AG08395 (cell line): ENCODE measurements at regions not wholly inside any gene's neighbourhood (a gene's known extent, or its start where the extent isn't known, plus 50 kb on each side); places are given as distances from the start of the nearest gene placed in this dataset.

ENCODE experiments used
- DNase-seq: peaks from one replicate; pipeline ENCODE4 v3.0.0; 2012; ENCODE audit warnings: mixed read lengths, low spot score

- no peak for DNase-seq
Measured at GRCh38 chr15:47568030-47568429, 149.3 kb upstream of the SEMA6D start.

- DNase-seq = no peak
Measured at GRCh38 chr15:47570044-47570443, 147.3 kb upstream of the SEMA6D start.

GRCh38 chr15:47570451-47570850, 146.9 kb upstream of the SEMA6D start:
- no peak for DNase-seq

- DNase-seq = peak; percentile 29
Measured at GRCh38 chr15:47570881-47571640, 146.2 kb upstream of the SEMA6D start.

GRCh38 chr15:47573673-47574072, 143.6 kb upstream of the SEMA6D start:
- DNase-seq = no peak

GRCh38 chr15:47577000-47577399, 140.3 kb upstream of the SEMA6D start:
- DNase-seq = no peak

- no peak for DNase-seq
Measured at GRCh38 chr15:47577461-47577860, 139.8 kb upstream of the SEMA6D start.

- DNase-seq = no peak
Measured at GRCh38 chr15:47582233-47582632, 135.1 kb upstream of the SEMA6D start.

- no peak for DNase-seq
Measured at GRCh38 chr15:47584316-47584715, 133.0 kb upstream of the SEMA6D start.

- DNase-seq = no peak
Measured at GRCh38 chr15:47586653-47587224, 130.6 kb upstream of the SEMA6D start.

GRCh38 chr15:47587940-47588802, 129.1 kb upstream of the SEMA6D start:
- DNase-seq = no peak

- DNase-seq = no peak
Measured at GRCh38 chr15:47588958-47589357, 128.3 kb upstream of the SEMA6D start.

- DNase-seq = no peak
Measured at GRCh38 chr15:47598996-47599395, 118.3 kb upstream of the SEMA6D start.

GRCh38 chr15:47599806-47600205, 117.5 kb upstream of the SEMA6D start:
- DNase-seq = no peak

- DNase-seq = no peak
Measured at GRCh38 chr15:47602121-47602520, 115.2 kb upstream of the SEMA6D start.

GRCh38 chr15:47603026-47603425, 114.3 kb upstream of the SEMA6D start:
- DNase-seq = peak; percentile 40

GRCh38 chr15:47607695-47608094, 109.6 kb upstream of the SEMA6D start:
- no peak for DNase-seq

- no peak for DNase-seq
Measured at GRCh38 chr15:47609693-47610092, 107.6 kb upstream of the SEMA6D start.

GRCh38 chr15:47610736-47611135, 106.6 kb upstream of the SEMA6D start:
- no peak for DNase-seq

GRCh38 chr15:47614360-47615011, 102.8 kb upstream of the SEMA6D start:
- no peak for DNase-seq

GRCh38 chr15:47616876-47617275, 100.4 kb upstream of the SEMA6D start:
- DNase-seq = no peak

- DNase-seq = no peak
Measured at GRCh38 chr15:47618241-47618640, 99.1 kb upstream of the SEMA6D start.
